H7 (cell line): ENCODE measurements at regions not wholly inside any gene's neighbourhood (a gene's known extent, or its start where the extent isn't known, plus 50 kb on each side); places are given as distances from the start of the nearest gene placed in this dataset.
A peak's percentile ranks its signal among the peaks of the same experiment; 100 is the strongest.

Experiments
- DNase-seq: peaks from one replicate; pipeline ENCODE4 v3.0.0; 2012
- H3K27me3 ChIP-seq: 2 replicates; pipeline ENCODE4 v1.6.0; 2011; ENCODE audit warnings: mild to moderate bottlenecking, low read length; ENCODE audit not compliant: control insufficient read depth, insufficient read depth
- H3K36me3 ChIP-seq: replicated peaks from 2 replicates; pipeline ENCODE4 v1.5.1; 2011; ENCODE audit warnings: low read length; ENCODE audit not compliant: control insufficient read depth, insufficient read depth
- H3K4me3 ChIP-seq: 2 replicates; pipeline ENCODE4 v1.5.1; 2011; ENCODE audit warnings: low read depth, mild to moderate bottlenecking, control low read depth, low read length, moderate library complexity; ENCODE audit not compliant: insufficient read depth

- Histone ChIP-seq H3K4me3 (no peak overlapping the region), H3K36me3 (no peaks in the 10 kb centered on the region), H3K27me3 (no peaks in the 10 kb centered on the region)
- DNase-seq, result no peak
Observed at GRCh38 chr10:113368666-113369364, 184.0 kb upstream of the HABP2 start.

- Histone ChIP-seq H3K4me3 (no peak overlapping the region), H3K27me3 (no peaks in the 10 kb centered on the region), H3K36me3 (no peaks in the 10 kb centered on the region)
- DNase-seq, result no peak
Observed at GRCh38 chr10:113369365-113369694, 183.5 kb upstream of the HABP2 start.

GRCh38 chr10:113376428-113376827 lies 176.4 kb upstream of the HABP2 start:
- Histone ChIP-seq H3K27me3 (no peaks in the 10 kb centered on the region), H3K36me3 (no peaks in the 10 kb centered on the region)
- no peak for DNase-seq

GRCh38 chr10:113379091-113379490 lies 173.8 kb upstream of the HABP2 start:
- Histone ChIP-seq H3K27me3 (no peaks in the 10 kb centered on the region), H3K36me3 (no peaks in the 10 kb centered on the region), H3K4me3 (no peak overlapping the region)
- DNase-seq, result no peak

More at GRCh38 chr10:113376428-113376827, 176.4 kb upstream of the HABP2 start:
- H3K4me3 ChIP-seq, result no peak overlapping the region

- Histone ChIP-seq H3K4me3 (no peak overlapping the region), H3K27me3 (no peaks in the 10 kb centered on the region), H3K36me3 (no peaks in the 10 kb centered on the region)
- DNase-seq, result no peak
Observed at GRCh38 chr10:113381416-113381815, 171.4 kb upstream of the HABP2 start.

GRCh38 chr10:113381981-113382509 lies 170.8 kb upstream of the HABP2 start:
- Histone ChIP-seq H3K27me3 (no peaks in the 10 kb centered on the region), H3K36me3 (no peaks in the 10 kb centered on the region), H3K4me3 (no peak overlapping the region)
- DNase-seq, result no peak

- H3K36me3 ChIP-seq, result no peaks in the 10 kb centered on the region
- no peak overlapping the region for H3K4me3 ChIP-seq
- H3K27me3 ChIP-seq, result no peaks in the 10 kb centered on the region
- DNase-seq, result no peak
Observed at GRCh38 chr10:113382691-113383090, 170.2 kb upstream of the HABP2 start.

- DNase-seq, result no peak
- Histone ChIP-seq H3K27me3 (no peaks in the 10 kb centered on the region), H3K36me3 (no peaks in the 10 kb centered on the region), H3K4me3 (no peak overlapping the region)
Observed at GRCh38 chr10:113384181-113384580, 168.7 kb upstream of the HABP2 start.

- H3K27me3 ChIP-seq, result no peaks in the 10 kb centered on the region
Observed at GRCh38 chr10:113385021-113385999, 167.5 kb upstream of the HABP2 start.

GRCh38 chr10:113386005-113386404 lies 166.8 kb upstream of the HABP2 start:
- DNase-seq, result no peak
- Histone ChIP-seq H3K27me3 (no peaks in the 10 kb centered on the region), H3K4me3 (no peak overlapping the region), H3K36me3 (no peaks in the 10 kb centered on the region)

More at GRCh38 chr10:113385021-113385999, 167.5 kb upstream of the HABP2 start:
- no peaks in the 10 kb centered on the region for H3K36me3 ChIP-seq
- no peak overlapping the region for H3K4me3 ChIP-seq
- peak; percentile 66 for DNase-seq

- Histone ChIP-seq H3K36me3 (no peaks in the 10 kb centered on the region), H3K4me3 (no peak overlapping the region), H3K27me3 (no peaks in the 10 kb centered on the region)
- DNase-seq, result no peak
Observed at GRCh38 chr10:113389969-113390368, 162.9 kb upstream of the HABP2 start.

- no peaks in the 10 kb centered on the region for H3K27me3 ChIP-seq
- H3K36me3 ChIP-seq, result no peaks in the 10 kb centered on the region
- DNase-seq, result no peak
- no peak overlapping the region for H3K4me3 ChIP-seq
Observed at GRCh38 chr10:113390896-113391295, 162.0 kb upstream of the HABP2 start.

GRCh38 chr10:113397047-113397446 lies 155.8 kb upstream of the HABP2 start:
- Histone ChIP-seq H3K27me3 (no peaks in the 10 kb centered on the region), H3K36me3 (no peaks in the 10 kb centered on the region), H3K4me3 (no peak overlapping the region)
- no peak for DNase-seq

- DNase-seq, result no peak
- Histone ChIP-seq H3K36me3 (no peaks in the 10 kb centered on the region), H3K4me3 (no peak overlapping the region), H3K27me3 (no peaks in the 10 kb centered on the region)
Observed at GRCh38 chr10:113399065-113399464, 153.8 kb upstream of the HABP2 start.

GRCh38 chr10:113402602-113403001 lies 150.3 kb upstream of the HABP2 start:
- peak; percentile 14 for DNase-seq
- Histone ChIP-seq H3K4me3 (no peak overlapping the region), H3K36me3 (no peaks in the 10 kb centered on the region), H3K27me3 (no peaks in the 10 kb centered on the region; the same call in 1 of the 2 replicates)
